T-cell (primary cell): ENCODE measurements at regions not wholly inside any gene's neighbourhood (a gene's known extent, or its start where the extent isn't known, plus 50 kb on each side); places are given as distances from the start of the nearest gene placed in this dataset.

Experiments used
- ATAC-seq, 4 experiments: fragments of 200-7000 bp in 3 of 4; fragments of 150-1000 bp in 1 of 4; cut with Tn5 transposase; replicated peaks in 1 of 4; 1 replicate in 3 of 4; 2 replicates in 1 of 4; pipeline ENCODE4 v1.10.0; 2021; ENCODE audit warnings: moderate library complexity in 3 of 4, mild to moderate bottlenecking in 2 of 4, moderate number of reproducible peaks in 1 of 4
- CTCF ChIA-PET, 2 donors: fragments of 300-600 bp; sonication (Branson Sonifier 250); formaldehyde crosslinking; loops; one replicate each; lab custom pipeline; 2022; ENCODE audit warnings: antibody characterized with exemption in 2 of 2; lab: Charles Lee
- POLR2A ChIA-PET, 2 donors: fragments of 300-600 bp; sonication (Branson Sonifier 250); formaldehyde crosslinking; loops; one replicate each; lab custom pipeline; 2022; ENCODE audit warnings: antibody characterized with exemption in 2 of 2; lab: Charles Lee
- DNase-seq, 35 experiments: peaks; one replicate each; pipeline versions ENCODE4 v3.0.0 to v3.0.0-alpha.2; 2013 to 2023
- H3K27ac ChIP-seq: one replicate; pipeline ENCODE4 v1.5.1; 2013; ENCODE audit warnings: low read length
- H3K27me3 ChIP-seq, 2 experiments: replicated peaks in 1 of 2; 1 replicate in 1 of 2; 2 replicates in 1 of 2; pipeline versions ENCODE4 v1.6.1 to v1.7.0; 2013; ENCODE audit warnings: low read length in 1 of 2, mixed read lengths in 1 of 2; ENCODE audit not compliant: control insufficient read depth in 2 of 2, insufficient read depth in 2 of 2; ENCODE audit errors: extremely low read depth in 1 of 2
- H3K36me3 ChIP-seq, 2 donors: 1 replicate in 1 of 2; 2 replicates in 1 of 2; pipeline versions ENCODE4 v1.6.1 to v1.7.0; 2013; ENCODE audit warnings: low read length in 1 of 2; ENCODE audit not compliant: control insufficient read depth in 2 of 2, insufficient read depth in 1 of 2; ENCODE audit errors: extremely low read depth in 1 of 2
- H3K4me1 ChIP-seq, 2 experiments: 1 replicate in 1 of 2; 2 replicates in 1 of 2; pipeline versions ENCODE4 v1.6.1 to v1.7.0; 2013; ENCODE audit warnings: low read length in 2 of 2, mixed read lengths in 1 of 2; ENCODE audit not compliant: insufficient read depth in 2 of 2, control insufficient read depth in 1 of 2; ENCODE audit errors: extremely low read depth in 1 of 2
- H3K4me3 ChIP-seq, 2 donors: 1 replicate in 1 of 2; 2 replicates in 1 of 2; pipeline versions ENCODE4 v1.5.1 to v1.7.0; 2013; ENCODE audit warnings: mild to moderate bottlenecking in 2 of 2, low read length in 1 of 2, moderate library complexity in 1 of 2; ENCODE audit not compliant: control insufficient read depth in 1 of 2; ENCODE audit errors: extremely low read depth in 1 of 2
- H3K9me3 ChIP-seq: 2 replicates; pipeline ENCODE4 v1.7.0; 2013
- H3K27ac Mint-ChIP-seq, 2 donors: one replicate each; pipeline ENCODE4 v1.8.0; 2020 to 2021; ENCODE audit warnings: mild to moderate bottlenecking in 2 of 2, mixed read lengths in 2 of 2
- H3K27me3 Mint-ChIP-seq, 2 donors: one replicate each; pipeline ENCODE4 v1.8.0; 2021 to 2022; ENCODE audit warnings: mixed read lengths in 2 of 2
- H3K36me3 Mint-ChIP-seq: one replicate; pipeline ENCODE4 v1.8.0; 2021; ENCODE audit warnings: mixed read lengths
- H3K4me1 Mint-ChIP-seq, 3 donors: one replicate each; pipeline ENCODE4 v1.8.0; 2020 to 2022; ENCODE audit warnings: mixed read lengths in 3 of 3, mild to moderate bottlenecking in 1 of 3
- H3K4me3 Mint-ChIP-seq, 3 donors: one replicate each; pipeline ENCODE4 v1.8.0; 2020 to 2022; ENCODE audit warnings: mild to moderate bottlenecking in 3 of 3, mixed read lengths in 3 of 3, moderate library complexity in 3 of 3
- H3K9me3 Mint-ChIP-seq, 3 donors: one replicate each; pipeline ENCODE4 v1.8.0; 2020 to 2022; ENCODE audit warnings: mixed read lengths in 3 of 3
- WGBS: methylation state at CpG from one replicate; pipeline ENCODE4 v1.1.5; 2013; ENCODE audit warnings: missing lambda C conversion rate; ENCODE audit not compliant: insufficient coverage; 5-methylcytosine and 5-hydroxymethylcytosine counted together

GRCh38 chr13:61664801-61665705 lies 249.4 kb upstream of the PCDH20 start:
- CTCF ChIA-PET: no interaction called here

GRCh38 chr13:61654481-61654880 lies 238.8 kb upstream of the PCDH20 start:
- Mint-ChIP-seq H3K27me3 (no peaks in the 10 kb centered on the region), H3K9me3 (peaks cover 14 to 26% (median 20%) of the 10 kb centered on the region in 3 donors), H3K4me1 (no peaks in the 10 kb centered on the region), H3K27ac (no peak overlapping the region), H3K36me3 (no peaks in the 10 kb centered on the region), H3K4me3 (no peak overlapping the region)
- Histone ChIP-seq H3K27ac (no peak overlapping the region), H3K9me3 (no peaks in the 10 kb centered on the region), H3K36me3 (no peaks in the 10 kb centered on the region), H3K4me3 (no peak overlapping the region), H3K27me3 (no peaks in the 10 kb centered on the region), H3K4me1 (no peaks in the 10 kb centered on the region)
- no CpG with 5 or more reads among the region's 2 CpGs for WGBS
- POLR2A ChIA-PET: no interaction called here
- DNase-seq (no peak), ATAC-seq (no peak)
- CTCF ChIA-PET: no interaction called here

More at GRCh38 chr13:61664801-61665705, 249.4 kb upstream of the PCDH20 start:
- no peaks in the 10 kb centered on the region for H3K27me3 Mint-ChIP-seq
- Histone ChIP-seq H3K4me3 (no peak overlapping the region), H3K4me1 (no peaks in the 10 kb centered on the region), H3K27me3 (no peaks in the 10 kb centered on the region), H3K27ac (no peak overlapping the region), H3K9me3 (no peaks in the 10 kb centered on the region), H3K36me3 (no peaks in the 10 kb centered on the region)
- no peaks in the 10 kb centered on the region for H3K36me3 Mint-ChIP-seq
- H3K4me1 Mint-ChIP-seq: no peaks in the 10 kb centered on the region
- DNase-seq (no peak), ATAC-seq (no peak)
- WGBS: 73% methylated on average over 7 of the region's 11 CpGs
- no peak overlapping the region for H3K27ac Mint-ChIP-seq
- H3K4me3 Mint-ChIP-seq: no peak overlapping the region
- peaks cover 9 to 20% (median 16%) of the 10 kb centered on the region in 3 donors for H3K9me3 Mint-ChIP-seq
- POLR2A ChIA-PET: interaction anchor here in 1 of 2 donors (0.7 kb wide), 1 partner anchor 40 kb away, joined by 3 read pairs; no protein-coding TSS in a partner anchor

- 43% methylated on average over 1 of the region's 2 CpGs for WGBS
- Histone ChIP-seq H3K4me1 (no peaks in the 10 kb centered on the region), H3K4me3 (no peak overlapping the region), H3K36me3 (no peaks in the 10 kb centered on the region), H3K9me3 (no peaks in the 10 kb centered on the region), H3K27ac (no peak overlapping the region), H3K27me3 (no peaks in the 10 kb centered on the region)
- Mint-ChIP-seq H3K36me3 (no peaks in the 10 kb centered on the region), H3K4me1 (no peaks in the 10 kb centered on the region), H3K27ac (no peak overlapping the region), H3K4me3 (no peak overlapping the region), H3K27me3 (no peaks in the 10 kb centered on the region), H3K9me3 (peaks cover 10 to 36% (median 12%) of the 10 kb centered on the region in 3 donors)
- ATAC-seq: no peak
- no peak for DNase-seq
- ChIA-PET POLR2A (no interaction called here), CTCF (no interaction called here)
Measured at GRCh38 chr13:61648547-61648946, 232.9 kb upstream of the PCDH20 start.

GRCh38 chr13:61612192-61612591 lies 196.5 kb upstream of the PCDH20 start:
- H3K4me3 ChIP-seq: no peak overlapping the region
- H3K27me3 ChIP-seq: no peaks in the 10 kb centered on the region
- no peaks in the 10 kb centered on the region for H3K36me3 ChIP-seq
- Mint-ChIP-seq H3K4me1 (no peaks in the 10 kb centered on the region), H3K4me3 (no peak overlapping the region), H3K36me3 (no peaks in the 10 kb centered on the region), H3K9me3 (peaks cover 4 to 20% (median 8%) of the 10 kb centered on the region in 3 donors), H3K27me3 (no peaks in the 10 kb centered on the region), H3K27ac (no peak overlapping the region)
- POLR2A ChIA-PET: no interaction called here
- H3K27ac ChIP-seq: no peak overlapping the region
- CTCF ChIA-PET: interaction anchor here in 1 of 2 donors (1.1 kb wide), 1 partner anchor 9 kb away, joined by 3 read pairs; no protein-coding TSS in a partner anchor
- DNase-seq (no peak), ATAC-seq (no peak)
- H3K4me1 ChIP-seq: no peaks in the 10 kb centered on the region
- H3K9me3 ChIP-seq: no peaks in the 10 kb centered on the region

- ChIA-PET CTCF (no interaction called here), POLR2A (interaction anchor here in 1 of 2 donors (0.6 kb wide), 1 partner anchor 1151 kb away, joined by 3 read pairs; no protein-coding TSS in a partner anchor)
- no CpG with 5 or more reads among the region's 3 CpGs for WGBS
- Mint-ChIP-seq H3K4me1 (no peaks in the 10 kb centered on the region), H3K9me3 (peaks cover 11 to 14% (median 12%) of the 10 kb centered on the region in 3 donors), H3K27me3 (no peaks in the 10 kb centered on the region), H3K36me3 (no peaks in the 10 kb centered on the region), H3K27ac (no peak overlapping the region), H3K4me3 (no peak overlapping the region)
- no peak overlapping the region for H3K4me3 ChIP-seq
- H3K4me1 ChIP-seq: no peaks in the 10 kb centered on the region
- H3K36me3 ChIP-seq: no peaks in the 10 kb centered on the region
- no peak for ATAC-seq
- DNase-seq: no peak
- H3K27ac ChIP-seq: no peak overlapping the region
- no peaks in the 10 kb centered on the region for H3K27me3 ChIP-seq
- H3K9me3 ChIP-seq: no peaks in the 10 kb centered on the region
Measured at GRCh38 chr13:61608138-61608537, 192.5 kb upstream of the PCDH20 start.

GRCh38 chr13:61600360-61601033 lies 184.8 kb upstream of the PCDH20 start:
- Histone ChIP-seq H3K4me3 (no peak overlapping the region), H3K27ac (no peak overlapping the region), H3K9me3 (no peaks in the 10 kb centered on the region), H3K36me3 (no peaks in the 10 kb centered on the region), H3K4me1 (no peaks in the 10 kb centered on the region), H3K27me3 (no peaks in the 10 kb centered on the region)
- ChIA-PET POLR2A (no interaction called here), CTCF (no interaction called here)
- Mint-ChIP-seq H3K9me3 (peaks cover 9 to 15% (median 10%) of the 10 kb centered on the region in 3 donors), H3K4me1 (no peaks in the 10 kb centered on the region), H3K4me3 (no peak overlapping the region), H3K27me3 (no peaks in the 10 kb centered on the region), H3K36me3 (no peaks in the 10 kb centered on the region), H3K27ac (no peak overlapping the region)
- DNase-seq: no peak
- WGBS: no CpG with 5 or more reads among the region's 3 CpGs
- no peak for ATAC-seq
